ENCODE measurements at regions not wholly inside any gene's neighbourhood (a gene's known extent, or its start where the extent isn't known, plus 50 kb on each side); places are given as distances from the start of the nearest gene placed in this dataset.
"Not testable (repeated sequence)": the region's sequence is repeated elsewhere in the genome, so short reads cannot be mapped to it uniquely, and the experiment has no call there.

DNA sequence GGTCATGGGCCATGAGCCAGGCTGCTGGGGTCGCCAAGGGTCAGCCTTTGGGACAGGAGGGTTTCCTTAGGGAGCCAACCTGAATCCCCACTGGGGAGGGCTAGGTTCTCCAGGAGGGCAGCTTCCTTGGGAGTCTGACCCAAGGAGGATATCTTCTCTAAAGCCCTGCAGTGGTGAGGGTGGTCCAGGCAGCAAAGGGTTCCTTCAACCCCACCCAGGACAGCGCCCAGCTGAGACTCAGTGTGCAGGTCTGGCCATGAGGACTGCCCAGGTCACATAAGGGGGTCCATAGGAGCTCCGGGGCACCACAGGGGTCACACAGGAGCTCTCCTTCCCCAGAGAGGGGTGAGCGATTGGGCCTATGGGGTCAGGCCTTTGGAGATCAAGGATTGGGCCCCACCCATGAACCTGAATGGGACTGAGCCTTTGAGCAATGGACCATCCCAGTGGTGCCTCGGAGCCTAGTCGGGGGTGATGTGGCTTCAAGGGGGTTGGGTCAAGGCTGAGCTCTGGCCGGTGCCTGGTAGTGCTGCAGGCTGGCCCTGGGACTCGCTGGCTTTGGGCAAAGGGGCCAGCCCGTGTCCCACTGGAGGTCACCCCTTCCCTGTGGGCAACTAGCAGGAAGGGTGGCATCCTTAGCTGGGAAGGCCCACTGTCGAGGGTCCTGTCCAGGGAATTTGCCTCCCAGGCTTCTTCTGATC is 216.5 kb downstream of the SNRPN start:
- peak; percentile 47 for DNase-seq

DNA sequence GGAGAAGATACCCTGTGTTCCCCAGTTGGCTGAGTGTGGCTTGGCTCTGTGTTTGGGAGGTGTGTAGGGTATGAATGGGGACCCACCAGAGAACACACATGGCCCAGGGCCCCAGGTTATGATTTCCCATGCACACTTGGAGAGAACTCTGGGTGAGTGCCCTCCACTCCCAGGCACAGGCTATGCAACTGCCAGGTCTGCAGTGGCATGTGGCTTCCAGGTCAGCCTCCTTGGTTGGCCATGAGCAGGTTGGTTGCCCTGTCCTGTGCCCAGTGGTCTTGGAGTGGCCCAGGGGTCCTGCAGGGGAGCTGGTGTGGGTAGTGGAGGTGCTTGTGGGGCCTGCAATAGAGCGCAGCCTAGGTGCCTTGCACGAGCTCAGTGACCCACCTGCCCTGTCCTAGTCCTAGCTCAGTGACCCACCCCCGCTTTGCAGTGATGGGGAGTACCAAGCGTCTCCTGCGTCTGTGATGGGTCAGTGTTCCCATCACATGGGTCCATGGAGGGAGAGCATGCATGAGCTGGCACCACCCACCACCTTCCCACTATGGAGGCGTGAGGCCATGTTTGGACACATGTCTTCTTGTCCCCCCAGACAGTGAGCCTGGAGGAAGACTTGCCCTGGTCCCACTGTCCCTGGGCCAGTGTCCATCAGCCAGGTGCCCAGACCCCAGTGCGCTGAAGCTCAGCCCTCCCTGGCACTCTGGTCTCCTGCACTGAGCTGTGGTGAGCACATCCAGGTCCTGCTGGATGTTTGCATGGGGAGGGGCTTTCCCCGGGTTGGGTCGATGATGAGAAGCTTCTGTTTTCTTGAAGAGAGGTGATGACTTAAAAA is 217.3 kb downstream of the SNRPN start:
- DNase-seq: no peak

DNA sequence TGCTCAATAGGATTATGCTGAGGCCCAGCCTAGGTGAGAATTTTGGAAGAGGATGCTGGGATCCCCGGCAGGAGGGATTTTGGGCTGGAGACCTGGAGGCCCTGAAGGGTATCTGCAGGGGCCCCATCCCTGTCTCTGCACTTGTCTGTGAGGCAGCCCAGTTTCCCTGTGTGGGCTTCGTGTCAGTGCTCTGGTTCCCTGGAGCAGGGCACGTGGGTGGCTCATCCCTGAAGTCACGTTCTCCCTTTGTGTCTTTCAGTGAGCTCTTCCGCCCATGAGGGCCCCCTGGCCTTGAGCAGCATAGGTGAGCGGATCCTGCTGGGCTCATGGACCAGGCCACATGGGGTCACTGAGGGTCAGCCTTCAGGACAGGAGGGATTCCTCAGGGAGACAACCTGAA is 217.9 kb downstream of the SNRPN start:
- DNase-seq: no peak

DNA sequence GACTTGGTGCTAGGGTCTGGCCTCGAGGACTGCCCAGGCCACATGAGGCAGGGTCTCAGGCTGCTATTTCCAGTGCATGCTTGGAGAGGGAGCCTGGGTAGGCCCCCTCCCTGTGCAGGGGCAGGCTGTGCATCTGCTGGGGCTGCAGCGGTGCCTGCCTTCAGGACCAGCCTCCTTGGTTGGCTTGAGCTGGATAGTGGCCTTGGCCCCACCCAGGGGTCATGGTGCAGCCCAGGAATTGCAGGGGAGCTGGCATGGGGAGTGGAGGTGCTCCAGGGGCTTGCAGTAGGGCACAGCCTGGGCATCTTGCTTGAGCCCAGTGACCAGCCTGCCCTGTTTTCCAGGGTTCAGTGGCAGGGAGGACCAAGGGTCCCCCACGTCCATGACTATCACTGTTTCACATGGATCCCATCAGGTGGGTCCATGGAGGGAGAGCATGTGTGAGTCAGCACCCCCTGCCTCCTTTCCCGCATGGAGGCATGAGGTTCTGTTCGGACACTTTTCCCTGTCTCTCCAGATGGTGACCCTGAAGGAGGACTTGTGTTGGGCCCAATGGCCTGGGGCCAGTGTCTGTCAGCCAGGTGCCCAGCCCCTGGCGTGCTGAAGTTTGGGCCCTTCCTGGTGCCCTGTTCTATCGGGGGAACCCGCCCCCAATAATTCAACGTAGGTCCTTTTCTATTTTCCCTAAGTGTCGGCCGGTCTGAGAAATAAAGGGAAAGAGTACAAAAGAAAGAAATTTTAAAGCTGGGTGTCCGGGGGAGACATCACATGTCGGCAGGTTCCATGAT is 218.6 kb downstream of the SNRPN start:
- peak; percentile 52 for DNase-seq

DNA sequence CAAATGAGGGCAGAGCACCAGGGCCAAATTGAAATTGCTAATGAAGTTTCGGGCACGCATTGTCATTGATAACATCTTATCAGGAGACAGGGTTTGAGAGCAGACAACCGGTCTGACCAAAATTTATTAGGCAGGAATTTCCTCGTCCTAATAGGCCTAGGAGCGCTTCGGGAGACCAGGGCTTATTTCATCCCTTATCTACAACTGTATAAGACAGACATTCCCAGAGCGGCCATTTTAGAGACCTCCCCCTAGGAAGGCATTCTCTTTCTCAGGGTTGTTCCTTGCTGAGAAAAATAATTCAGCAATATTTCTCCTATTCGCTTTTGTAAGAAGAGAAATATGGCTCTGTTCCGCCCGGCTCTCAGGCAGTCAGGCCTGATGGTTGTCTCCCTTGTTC is 219.4 kb downstream of the SNRPN start:
- DNase-seq: not testable (repeated sequence)

DNA sequence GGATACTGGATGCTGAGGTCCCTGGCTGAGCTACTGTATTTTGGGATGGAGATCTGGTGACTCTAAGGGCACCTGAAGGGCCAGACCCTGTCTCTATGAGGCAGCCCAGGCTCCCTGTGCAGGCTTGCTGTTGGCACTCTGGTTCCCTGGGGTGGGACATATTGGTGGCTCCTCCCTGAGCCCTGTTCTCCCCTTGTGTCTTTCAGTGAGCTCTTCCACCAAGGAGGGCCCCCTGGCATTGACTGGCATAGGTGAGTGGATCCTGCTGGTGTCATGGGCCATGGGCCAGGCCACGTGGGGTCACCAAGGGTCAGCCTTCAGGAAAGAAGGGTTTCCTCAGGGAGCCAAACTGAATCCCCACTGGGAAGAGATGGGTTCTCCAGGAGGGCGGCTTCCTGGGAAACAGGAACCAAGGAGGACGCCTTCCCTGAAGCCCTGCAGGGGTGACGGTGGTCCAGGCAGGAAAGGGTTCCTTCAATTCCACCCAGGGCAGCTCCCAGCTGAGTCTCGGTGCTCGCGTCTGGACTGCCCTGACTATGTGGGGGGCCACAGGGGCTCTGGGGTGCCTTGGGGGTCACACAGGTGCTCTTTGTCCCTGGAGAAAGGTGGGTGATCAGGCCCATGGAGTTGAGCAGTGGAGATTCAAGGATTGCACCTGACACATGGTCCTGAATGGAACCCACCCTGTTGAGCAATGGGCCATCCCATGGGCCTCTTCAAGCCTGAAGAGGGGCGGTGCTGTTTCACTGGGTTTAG is 220.4 kb downstream of the SNRPN start:
- peak; percentile 33 for DNase-seq

DNA sequence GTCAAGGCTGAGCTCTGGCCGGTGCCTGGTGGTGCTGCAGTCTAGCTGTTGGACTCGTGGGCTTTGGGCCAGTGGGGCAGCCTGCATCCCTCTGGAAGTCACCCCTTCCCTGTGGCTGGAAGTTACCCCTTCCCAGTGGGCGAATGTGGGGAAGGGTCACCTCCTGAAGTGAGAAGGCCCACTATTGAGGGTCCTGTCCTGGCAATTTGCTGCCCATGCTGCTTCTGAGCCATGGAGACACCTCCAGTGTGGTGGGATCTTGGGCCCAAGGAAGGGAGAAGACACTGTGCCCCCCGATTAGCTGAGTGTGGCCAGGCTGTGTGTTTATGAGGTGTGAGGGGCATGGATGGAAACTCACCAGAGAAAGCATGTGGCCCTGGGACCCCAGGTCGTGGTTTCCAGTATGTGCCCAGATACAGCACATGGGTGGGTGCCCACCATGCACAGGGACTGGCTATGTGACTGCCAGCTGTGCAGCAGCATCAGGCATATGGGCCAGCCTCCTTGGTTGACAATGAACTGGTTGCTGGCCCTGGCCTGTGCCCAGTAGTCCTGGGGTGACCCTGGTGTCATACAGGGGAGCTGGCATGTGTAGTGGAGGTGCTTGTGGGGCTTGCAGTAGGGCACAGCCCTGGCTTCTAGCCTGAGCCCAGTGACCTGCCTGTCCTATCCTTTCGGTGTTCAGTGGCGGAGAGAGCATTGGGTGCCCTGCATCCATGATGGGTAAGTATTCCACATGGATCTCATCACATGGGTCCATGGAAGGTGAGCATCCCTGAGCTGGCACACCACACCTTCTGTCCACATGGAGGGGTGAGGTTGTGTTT is 221.2 kb downstream of the SNRPN start:
- peak; percentile 30 for DNase-seq

DNA sequence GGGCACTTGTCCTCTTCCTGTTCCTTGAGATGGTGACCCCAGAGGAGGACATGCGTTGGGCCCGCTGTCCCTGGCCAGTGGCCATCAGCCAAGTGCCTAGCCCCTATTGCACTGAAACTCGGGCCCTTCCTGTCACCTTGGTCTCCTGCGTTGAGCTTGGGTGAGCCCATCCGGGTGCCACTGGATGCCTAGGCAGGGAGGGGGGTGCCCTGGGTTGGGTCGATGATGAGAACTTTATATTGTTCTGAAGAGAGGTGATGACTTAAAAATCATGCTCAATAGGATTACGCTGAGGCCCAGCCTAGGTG is 221.8 kb downstream of the SNRPN start:
- DNase-seq: no peak

DNA sequence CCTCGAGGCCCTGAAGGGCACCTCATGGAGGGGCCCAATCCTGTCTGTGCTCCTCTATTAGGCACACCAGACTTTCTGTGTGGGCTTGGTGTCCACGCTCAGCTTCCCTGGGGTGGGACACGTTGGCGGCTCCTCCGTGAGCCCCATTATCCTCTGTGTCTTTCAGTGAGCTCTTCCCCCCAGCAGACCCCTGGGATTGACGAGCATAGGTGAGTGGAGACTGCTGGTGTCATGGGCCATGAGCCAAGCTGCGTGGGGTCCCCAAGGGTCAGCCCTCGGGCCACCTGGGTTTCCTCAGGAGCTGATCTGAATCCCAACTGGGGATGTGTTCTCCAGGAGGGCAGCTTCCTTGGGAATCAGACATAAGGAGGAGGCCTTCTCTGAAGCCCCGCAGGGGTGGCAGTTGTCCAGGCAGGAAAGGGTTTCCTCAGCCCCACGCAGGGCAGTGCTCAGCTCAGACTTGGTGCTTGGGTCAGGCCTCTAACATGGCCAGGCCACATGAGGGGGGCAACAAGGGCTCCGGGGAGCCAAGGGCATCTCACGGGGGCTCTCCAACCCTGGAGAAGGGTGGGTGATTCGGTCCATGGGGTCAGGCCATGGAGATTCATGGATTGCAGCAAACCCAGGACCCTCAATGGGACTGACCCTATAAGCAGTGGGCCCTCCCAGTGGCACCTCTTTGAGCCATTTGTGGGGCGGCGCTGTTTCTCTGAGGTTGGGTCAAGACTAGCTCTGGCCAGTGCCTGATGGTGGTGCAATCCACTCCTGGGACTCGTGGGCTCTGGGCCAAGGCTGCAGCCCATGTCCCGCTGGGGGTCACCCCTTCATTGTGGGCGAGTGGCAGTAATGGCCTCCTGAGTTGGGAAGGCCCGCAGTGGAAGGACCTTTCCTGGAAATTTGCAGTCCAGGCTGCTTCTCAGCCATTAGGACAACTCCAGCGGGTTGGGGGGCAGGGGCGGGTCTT is 222.5 kb downstream of the SNRPN start:
- peak; percentile 46 for DNase-seq

DNA sequence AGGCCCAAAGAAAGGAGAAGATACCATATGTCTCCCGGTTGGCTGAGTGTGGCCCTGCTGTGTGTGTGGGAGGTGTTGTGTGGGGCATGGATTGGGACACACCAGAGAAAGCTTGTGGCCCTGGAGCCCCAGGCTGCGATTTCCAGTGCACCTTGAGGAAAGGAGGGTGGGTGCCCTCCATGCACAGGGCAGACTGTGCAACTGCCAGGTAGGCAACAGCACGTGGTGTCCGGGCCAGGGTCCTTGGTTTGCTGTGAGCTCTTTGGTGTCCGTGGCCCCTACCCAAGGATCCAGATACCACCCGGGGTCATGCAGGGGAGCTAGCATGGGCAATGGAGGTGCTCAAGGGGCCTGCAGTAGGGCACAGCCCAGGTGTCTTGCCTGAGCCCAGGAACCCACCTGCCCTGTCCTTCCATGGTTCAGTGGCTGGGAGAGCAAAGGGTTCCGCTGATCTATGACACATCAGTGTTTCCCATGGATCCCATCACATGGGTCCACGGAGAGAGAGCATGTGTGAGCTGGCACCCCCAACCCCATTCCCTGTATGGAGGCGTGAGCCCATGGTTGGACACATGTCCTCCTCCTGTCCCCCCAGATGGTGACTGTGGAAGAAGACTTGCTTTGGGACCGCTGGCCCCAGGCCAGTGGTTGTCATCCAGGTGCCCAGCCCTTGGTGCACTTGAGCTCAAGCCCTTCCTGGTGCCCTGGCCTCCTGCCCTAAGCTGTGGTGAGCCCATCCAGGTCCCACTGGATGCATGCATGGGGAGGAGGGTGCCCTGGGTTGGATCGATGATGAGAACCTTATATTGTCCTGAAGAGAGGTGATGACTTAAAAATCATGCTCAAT is 223.4 kb downstream of the SNRPN start:
- DNase-seq: peak; percentile 30

DNA sequence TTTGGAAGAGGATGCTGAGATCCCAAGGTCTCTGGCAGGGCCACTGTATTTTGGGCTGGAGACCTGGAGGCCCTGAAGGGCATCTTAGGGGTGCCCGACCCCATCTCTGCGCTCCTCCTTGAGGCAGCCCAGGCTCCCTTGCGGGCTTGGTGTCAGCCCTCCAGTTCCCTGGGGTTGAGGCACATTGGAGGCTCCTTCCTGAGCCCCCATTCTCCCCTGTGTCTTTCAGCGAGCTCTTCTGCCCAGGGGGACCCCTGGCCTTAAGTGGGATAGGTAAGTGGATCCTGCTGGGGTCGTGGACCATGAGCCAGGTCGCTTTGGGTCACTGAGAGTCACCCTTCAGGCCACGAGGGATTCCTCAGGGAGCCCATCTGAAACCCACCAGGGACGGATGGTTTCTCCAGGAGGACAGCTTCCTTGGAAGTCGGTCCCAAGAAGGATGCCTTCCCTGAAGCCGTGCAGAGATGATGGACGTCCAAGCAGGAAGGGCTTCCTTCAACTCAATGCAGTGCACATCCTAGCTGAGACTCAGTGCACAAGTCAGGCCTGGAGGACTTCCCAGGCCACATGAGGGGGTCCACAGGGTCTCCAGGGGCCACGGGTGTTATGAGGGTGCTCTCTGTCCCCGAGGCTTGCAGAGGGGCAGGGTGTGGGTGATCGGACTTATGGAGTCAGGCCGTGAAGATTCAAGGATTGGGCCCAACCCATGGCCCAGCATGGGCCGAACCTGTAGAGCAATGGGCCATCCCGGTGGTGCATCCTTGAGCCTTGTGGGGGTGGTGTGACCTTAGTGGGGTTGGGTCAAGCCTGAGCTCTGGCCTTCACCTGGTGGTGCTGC is 224.3 kb downstream of the SNRPN start:
- peak; percentile 26 for DNase-seq

DNA sequence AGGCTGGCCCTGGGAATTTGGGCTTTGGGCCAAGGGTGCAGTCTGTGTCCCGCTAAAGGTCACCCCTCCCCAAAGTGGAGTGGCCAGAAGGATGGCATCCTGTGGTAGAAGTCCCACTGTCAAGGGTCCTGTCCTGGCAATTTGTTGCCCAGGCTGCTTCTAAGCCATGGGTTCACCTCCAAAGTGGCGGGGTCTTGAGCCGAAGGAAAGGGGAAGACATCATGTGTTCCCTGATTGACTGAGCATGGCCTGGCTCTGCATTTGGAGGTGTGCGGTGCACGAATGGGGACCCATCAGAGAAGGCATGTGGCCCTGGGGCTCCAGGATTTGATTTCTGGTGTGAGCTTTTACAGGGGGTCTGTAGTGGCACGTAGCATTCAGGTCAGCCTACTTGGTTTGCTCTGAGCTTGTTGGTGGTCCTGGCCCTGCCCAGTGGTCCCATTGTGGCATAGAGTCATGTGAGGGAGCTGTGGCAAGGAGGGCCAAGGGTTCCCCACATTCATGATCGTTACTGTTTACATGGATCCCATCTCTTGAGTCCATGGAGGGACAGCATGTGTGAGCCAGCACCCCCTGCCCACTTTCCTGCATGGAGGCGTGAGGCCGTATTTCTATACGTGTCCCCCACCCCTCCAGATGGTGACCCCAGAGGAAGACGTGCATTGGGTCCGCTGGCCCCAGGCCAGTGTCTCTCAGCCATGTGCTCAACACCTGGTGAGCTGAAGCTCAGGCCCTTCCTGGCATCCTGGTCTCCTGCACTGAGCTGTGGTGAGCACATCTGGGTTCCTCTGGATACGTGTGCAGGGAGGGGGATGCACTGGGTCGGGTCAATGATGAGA is 225.1 kb downstream of the SNRPN start:
- no peak for DNase-seq

DNA sequence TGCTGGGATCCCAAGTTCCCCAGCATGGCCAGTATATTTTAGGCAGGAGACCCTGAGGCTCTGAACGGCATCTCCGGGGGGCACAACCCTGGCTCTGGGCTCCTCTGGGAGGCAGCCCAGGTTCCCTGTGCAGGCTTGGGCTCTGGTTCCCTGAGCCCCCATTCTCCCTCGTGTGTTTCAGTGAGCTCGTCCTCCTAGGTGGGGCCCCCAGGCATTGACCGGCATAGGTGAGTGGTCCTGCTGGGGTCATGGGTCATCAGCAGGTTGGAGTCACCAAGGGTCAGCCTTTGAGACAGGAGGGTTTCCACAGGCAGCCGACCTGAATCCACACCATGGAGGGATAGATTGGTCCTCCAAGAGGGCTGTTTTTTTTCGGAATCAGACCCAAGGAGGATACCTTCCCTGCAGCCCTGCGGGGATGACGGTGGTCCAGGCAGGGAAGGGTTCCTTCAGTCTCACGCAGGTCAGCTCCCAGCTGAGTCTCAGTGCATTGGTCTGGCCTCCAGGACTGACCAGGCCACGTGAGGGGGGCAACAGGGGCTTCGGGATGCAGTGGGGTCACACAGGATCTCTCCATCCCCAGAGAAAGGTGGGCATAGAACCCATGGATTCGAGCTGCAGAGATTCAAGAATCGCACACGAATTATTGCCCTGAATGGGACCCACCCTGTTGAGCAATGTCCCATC is 226.0 kb downstream of the SNRPN start:
- DNase-seq: peak; percentile 28

DNA sequence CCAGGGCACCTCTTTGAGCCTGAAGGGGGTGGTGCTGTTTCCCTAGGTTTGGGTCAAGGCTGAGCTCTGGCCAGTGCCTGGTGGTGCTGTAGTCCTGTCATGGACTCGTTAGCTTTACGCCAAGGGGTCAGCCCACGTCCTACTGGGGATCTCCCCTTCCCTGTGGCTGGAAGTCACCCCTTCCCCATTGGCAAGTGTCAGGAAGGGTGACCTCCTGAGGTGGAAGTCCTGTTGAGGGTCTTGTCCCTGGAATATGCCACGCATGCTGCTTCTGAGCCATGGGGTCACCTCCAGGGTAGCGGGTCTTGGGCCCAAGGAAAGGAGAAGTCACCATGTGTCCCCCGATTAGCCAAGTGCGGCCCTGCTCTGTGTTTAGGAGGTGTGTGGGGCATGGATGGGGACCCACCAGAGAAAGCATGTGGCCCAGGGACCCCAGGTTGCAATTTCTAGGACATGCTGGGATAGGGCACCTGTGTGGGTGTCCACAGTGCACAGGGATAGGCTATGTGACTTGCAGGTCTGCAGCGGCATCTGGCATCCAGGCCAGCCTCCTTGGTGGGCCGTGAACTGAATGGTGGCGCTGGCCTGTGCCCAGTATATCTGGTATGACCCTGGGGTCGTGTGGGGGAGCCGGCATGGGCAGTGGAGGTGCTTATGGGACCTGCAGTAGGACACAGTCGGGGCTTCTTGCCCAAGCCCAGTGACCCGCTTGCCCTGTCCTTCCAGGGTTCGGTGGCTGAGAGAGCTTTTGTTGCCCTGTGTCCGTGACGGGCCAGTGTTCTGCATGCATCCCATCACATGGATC is 226.7 kb downstream of the SNRPN start:
- DNase-seq: peak; percentile 33

DNA sequence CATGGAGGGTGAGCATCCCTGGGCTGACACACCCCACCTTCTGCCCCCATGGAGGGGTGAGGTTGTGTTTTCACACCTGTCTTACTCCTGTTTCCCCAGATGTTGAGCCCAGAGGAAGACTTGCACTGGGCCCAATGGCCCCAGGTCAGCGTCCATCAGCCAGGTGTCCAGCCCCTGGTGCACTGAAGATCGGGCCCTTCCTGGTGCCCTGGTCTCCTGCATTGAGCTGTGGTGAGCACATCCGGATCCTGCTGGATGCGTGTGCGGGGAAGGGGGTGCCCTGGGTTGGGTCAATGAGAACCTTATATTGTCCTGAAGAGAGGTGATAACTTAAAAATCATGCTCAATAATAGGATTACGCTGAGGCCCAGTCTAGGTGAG is 227.3 kb downstream of the SNRPN start:
- no peak for DNase-seq

DNA sequence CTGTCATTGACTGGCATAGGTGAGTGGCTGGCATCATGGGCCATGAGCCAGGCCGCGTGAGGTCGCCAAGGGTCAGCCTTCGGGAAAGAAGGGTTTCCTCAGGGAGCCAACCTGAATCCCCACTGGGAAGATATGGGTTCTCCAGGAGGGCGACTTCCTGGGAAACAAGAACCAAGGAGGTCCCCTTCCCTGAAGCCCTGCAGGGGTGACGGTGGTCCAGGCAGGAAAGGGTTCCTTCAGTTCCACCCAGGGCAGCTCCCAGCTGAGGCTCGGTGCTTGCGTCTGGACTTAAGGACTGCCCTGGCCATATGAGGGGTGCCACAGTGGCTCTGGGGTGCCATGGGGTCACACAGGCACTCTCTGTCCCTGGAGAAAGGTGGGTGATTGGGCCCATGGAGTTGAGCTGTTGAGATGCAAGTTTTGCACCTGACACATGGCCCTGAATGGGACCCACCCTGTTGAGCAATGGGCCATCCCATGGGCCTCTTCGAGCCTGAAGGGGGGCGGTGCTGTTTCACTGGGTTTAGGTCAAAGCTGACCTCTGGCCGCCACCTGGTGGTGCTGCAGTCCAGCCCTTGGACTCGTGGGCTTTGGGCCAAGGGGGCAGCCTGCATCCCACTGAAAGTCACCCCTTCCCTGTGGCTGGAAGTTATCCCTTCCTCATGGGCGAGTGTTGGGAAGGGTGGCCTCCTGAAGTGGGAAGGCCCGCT is 228.1 kb downstream of the SNRPN start:
- DNase-seq: no peak
